GM06990 (cell line): ENCODE measurements at regions not wholly inside any gene's neighbourhood (a gene's known extent, or its start where the extent isn't known, plus 50 kb on each side); places are given as distances from the start of the nearest gene placed in this dataset.

Source experiments
- DNase-seq: peaks from one replicate; pipeline ENCODE4 v3.0.0-alpha.2; 2011; ENCODE audit not compliant: insufficient read length; ENCODE audit errors: extremely low read depth
- H3K27me3 ChIP-seq: replicated peaks from 2 replicates; pipeline ENCODE4 v1.6.0; 2011; ENCODE audit warnings: low read length; ENCODE audit not compliant: control insufficient read depth, insufficient read depth
- H3K36me3 ChIP-seq: 2 replicates; pipeline ENCODE4 v1.5.1; 2011; ENCODE audit warnings: low read length; ENCODE audit not compliant: control insufficient read depth, insufficient read depth
- H3K4me3 ChIP-seq: replicated peaks from 2 replicates; pipeline ENCODE4 v1.5.1; 2011; ENCODE audit warnings: low read depth, mild to moderate bottlenecking, control low read depth, low read length
- CTCF ChIP-seq: IDR thresholded peaks from 2 replicates; pipeline ENCODE4 v1.5.1; 2011; ENCODE audit warnings: low read length, control low read depth, mild to moderate bottlenecking, inconsistent platforms; ENCODE audit not compliant: insufficient read depth, poor library complexity, severe bottlenecking

DNA sequence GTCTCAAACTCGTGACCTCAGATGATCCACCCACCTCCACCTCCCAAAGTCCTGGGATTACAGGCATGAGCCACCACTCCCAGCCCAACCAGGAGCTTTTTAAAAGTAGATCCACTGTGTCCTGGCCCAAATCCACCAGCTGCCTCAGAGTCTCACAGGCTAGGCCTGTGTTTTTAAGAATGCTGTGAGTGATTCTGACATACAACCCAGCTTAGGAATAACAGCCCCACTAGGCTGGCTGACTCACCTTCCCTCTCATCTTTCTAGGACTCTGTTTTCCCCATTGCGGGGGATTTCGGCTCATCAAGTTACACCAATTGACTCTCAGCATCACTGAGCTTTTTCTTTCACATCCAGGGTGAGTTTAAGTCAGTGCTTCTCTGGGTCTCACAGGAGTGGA is 207.6 kb downstream of the SKIDA1 start:
- no peak for DNase-seq
- H3K4me3 ChIP-seq = no peak overlapping the region
- no peaks in the 10 kb centered on the region for H3K27me3 ChIP-seq
- H3K36me3 ChIP-seq = no peaks in the 10 kb centered on the region
- no peak for TF ChIP-seq CTCF

DNA sequence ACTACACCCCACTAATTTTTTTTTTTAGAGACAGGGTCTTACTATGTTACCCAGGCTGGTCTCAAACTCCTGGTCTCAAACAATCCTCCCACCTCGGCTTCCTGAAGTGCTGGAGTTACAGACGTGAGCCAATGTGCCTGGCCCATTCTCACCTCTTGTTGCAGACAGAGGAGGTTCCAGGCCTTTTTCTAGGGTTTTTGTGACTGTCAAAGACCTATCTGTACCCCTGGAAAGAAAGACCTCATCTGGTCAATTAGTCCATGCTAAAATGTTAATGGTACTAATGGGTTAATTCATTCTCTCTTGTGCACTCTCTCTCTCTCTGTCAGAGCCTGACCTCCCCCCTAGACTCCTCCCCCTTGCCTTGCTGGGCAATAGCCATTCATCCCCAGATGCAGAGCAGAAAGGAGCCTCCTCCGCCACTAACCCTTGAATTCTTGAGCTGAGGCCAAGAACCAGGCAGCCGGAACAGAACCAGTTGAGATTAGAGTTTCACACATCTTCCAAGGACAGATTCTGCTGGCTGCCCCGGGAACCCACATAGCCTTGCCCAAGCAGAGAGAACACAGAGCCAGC is 209.7 kb downstream of the SKIDA1 start:
- TF ChIP-seq CTCF = no peak
- Histone ChIP-seq H3K27me3 (no peaks in the 10 kb centered on the region), H3K36me3 (no peaks in the 10 kb centered on the region), H3K4me3 (no peak overlapping the region)
- DNase-seq = no peak

DNA sequence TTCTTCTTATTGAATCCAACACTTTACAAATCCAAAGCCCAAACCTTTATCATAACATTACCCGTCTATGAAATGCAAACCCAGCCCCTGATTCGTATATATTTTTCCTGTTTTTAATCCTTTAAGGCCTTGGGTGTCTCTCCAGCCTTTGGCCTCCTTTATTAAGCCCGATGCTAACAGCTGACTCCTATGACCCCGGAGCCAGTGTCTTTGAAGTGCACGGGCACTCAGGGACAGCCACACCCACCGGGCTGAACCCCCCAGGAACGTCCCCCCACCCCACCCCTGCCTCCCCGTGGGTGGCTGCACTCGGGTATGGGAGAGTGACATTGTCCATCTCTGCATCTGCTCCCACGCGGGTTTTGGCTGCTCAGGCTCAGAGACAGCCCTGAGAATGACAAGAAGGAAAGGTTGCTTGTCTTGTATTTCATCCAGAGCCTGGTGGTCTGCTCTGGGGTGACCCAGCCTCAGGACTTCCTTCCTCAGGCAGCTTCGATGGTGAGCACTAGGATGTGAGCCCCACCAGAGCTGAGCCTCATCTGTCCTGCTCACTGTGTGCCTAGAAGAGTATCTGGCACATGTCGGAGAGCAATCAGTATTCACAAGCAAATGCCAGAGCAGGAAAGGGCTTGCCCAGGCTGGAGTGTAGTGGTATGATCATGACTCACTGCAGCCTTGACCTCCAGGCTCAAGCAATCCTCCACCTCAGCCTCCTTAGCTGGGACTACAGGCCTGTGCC is 210.4 kb downstream of the SKIDA1 start:
- no peaks in the 10 kb centered on the region for H3K36me3 ChIP-seq
- no peaks in the 10 kb centered on the region for H3K27me3 ChIP-seq
- DNase-seq = no peak
- no peak for TF ChIP-seq CTCF
- no peak overlapping the region for H3K4me3 ChIP-seq

DNA sequence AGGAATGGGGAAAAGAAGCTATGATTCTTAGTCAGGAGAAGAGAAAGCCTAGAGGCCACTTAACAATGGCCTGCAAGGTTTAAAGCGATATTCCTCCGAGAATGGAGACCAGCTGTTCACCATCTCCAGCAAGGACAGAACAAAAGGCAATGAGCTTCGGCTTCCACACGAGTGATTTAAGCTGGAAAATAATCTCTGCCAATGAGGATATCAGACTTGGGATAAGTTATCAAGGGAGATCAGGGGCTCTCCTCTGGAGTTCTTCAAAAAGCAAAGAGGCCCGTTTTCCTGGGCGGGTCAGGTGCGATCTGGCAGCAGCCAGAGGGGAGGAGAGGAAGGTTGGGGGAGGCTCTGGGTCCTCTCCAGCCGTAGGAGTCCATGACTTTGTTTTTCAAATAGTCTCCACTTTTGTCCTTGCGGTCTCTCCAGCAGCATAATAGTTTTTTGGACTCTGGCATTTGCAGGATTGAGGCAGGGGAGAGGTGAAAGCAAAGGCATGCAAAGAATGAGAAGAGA is 211.3 kb downstream of the SKIDA1 start:
- no peak for TF ChIP-seq CTCF
- Histone ChIP-seq H3K27me3 (no peaks in the 10 kb centered on the region), H3K4me3 (no peak overlapping the region), H3K36me3 (no peaks in the 10 kb centered on the region)
- DNase-seq = no peak

GRCh38 chr10:21313691-21314090 is 211.8 kb downstream of the SKIDA1 start:
- no peak for DNase-seq
- Histone ChIP-seq H3K36me3 (no peaks in the 10 kb centered on the region), H3K4me3 (no peak overlapping the region), H3K27me3 (no peaks in the 10 kb centered on the region)
- no peak for TF ChIP-seq CTCF
